ENCODE measurements at regions not wholly inside any gene's neighbourhood (a gene's known extent, or its start where the extent isn't known, plus 50 kb on each side); places are given as distances from the start of the nearest gene placed in this dataset.

DNA sequence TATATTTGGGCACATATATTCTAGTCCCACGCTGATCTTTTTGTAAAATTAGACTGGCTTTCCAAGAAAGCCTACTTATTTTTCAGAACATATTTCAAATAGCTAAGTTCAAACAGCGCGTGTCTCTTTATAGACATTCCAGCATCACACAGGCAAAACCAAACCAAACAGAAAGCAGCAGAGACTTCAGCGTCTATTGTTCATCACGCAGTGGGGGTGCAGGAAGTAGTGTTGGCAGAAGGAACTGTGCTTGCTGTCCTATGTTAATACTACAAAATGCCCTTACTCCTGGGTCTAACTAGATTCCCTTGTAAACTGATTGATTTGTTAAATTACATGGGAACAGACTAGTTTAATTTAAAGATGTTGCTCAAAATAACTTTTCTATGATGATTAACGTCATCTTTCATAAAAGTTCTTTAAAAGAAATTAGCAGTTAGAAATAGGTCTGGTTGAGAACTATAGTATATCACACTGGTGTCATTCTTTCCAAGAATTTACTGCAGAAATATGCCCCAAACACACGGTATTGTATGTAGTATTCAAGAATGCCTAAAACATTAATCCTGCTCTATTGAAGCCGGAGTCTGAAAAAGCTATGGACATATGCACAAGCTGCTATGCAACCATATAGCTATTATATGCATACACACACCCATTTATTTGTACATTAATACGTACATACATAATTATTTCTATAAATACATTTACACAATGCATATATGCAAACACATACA, 436.3 kb downstream of the CBLN2 start (continued):
- TF ChIP-seq, protein P1, sequence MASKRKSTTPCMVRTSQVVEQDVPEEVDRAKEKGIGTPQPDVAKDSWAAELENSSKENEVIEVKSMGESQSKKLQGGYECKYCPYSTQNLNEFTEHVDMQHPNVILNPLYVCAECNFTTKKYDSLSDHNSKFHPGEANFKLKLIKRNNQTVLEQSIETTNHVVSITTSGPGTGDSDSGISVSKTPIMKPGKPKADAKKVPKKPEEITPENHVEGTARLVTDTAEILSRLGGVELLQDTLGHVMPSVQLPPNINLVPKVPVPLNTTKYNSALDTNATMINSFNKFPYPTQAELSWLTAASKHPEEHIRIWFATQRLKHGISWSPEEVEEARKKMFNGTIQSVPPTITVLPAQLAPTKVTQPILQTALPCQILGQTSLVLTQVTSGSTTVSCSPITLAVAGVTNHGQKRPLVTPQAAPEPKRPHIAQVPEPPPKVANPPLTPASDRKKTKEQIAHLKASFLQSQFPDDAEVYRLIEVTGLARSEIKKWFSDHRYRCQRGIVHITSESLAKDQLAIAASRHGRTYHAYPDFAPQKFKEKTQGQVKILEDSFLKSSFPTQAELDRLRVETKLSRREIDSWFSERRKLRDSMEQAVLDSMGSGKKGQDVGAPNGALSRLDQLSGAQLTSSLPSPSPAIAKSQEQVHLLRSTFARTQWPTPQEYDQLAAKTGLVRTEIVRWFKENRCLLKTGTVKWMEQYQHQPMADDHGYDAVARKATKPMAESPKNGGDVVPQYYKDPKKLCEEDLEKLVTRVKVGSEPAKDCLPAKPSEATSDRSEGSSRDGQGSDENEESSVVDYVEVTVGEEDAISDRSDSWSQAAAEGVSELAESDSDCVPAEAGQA (IDR thresholded peaks at IDR 0.05; ENCODE audit: low read depth): no peak
- TF ChIP-seq, protein P1 (CRISPR knock-in tag; IDR thresholded peaks at IDR 0.05; ENCODE audit: borderline replicate concordance): no peak
- TF ChIP-seq, protein P2, sequence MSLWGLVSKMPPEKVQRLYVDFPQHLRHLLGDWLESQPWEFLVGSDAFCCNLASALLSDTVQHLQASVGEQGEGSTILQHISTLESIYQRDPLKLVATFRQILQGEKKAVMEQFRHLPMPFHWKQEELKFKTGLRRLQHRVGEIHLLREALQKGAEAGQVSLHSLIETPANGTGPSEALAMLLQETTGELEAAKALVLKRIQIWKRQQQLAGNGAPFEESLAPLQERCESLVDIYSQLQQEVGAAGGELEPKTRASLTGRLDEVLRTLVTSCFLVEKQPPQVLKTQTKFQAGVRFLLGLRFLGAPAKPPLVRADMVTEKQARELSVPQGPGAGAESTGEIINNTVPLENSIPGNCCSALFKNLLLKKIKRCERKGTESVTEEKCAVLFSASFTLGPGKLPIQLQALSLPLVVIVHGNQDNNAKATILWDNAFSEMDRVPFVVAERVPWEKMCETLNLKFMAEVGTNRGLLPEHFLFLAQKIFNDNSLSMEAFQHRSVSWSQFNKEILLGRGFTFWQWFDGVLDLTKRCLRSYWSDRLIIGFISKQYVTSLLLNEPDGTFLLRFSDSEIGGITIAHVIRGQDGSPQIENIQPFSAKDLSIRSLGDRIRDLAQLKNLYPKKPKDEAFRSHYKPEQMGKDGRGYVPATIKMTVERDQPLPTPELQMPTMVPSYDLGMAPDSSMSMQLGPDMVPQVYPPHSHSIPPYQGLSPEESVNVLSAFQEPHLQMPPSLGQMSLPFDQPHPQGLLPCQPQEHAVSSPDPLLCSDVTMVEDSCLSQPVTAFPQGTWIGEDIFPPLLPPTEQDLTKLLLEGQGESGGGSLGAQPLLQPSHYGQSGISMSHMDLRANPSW (CRISPR knock-in tag; IDR thresholded peaks at IDR 0.05; ENCODE audit: borderline replicate concordance): no peak
- no peak for TF ChIP-seq ZNF577 (CRISPR knock-in tag; IDR thresholded peaks at IDR 0.05; ENCODE audit: borderline replicate concordance, low read depth)
- no peak for TF ChIP-seq ZNF446 (CRISPR knock-in tag; IDR thresholded peaks at IDR 0.05)
- no peak for TF ChIP-seq ZFP90 (CRISPR knock-in tag; IDR thresholded peaks at IDR 0.05; ENCODE audit: borderline replicate concordance)
- no peak for TF ChIP-seq ZNF350 (CRISPR knock-in tag; IDR thresholded peaks at IDR 0.05; ENCODE audit: borderline replicate concordance, low read depth)
- TF ChIP-seq ZNF674 (CRISPR knock-in tag; IDR thresholded peaks at IDR 0.05; ENCODE audit: low read depth): no peak
- no peak for TF ChIP-seq ELF1 (CRISPR knock-in tag; IDR thresholded peaks at IDR 0.05)
- no peak for TF ChIP-seq PLRG1 (conservative IDR thresholded peaks at IDR 0.05)
- no peak for TF ChIP-seq RORA (CRISPR knock-in tag; IDR thresholded peaks at IDR 0.05)
- TF ChIP-seq, protein P3, sequence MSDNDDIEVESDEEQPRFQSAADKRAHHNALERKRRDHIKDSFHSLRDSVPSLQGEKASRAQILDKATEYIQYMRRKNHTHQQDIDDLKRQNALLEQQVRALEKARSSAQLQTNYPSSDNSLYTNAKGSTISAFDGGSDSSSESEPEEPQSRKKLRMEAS (IDR thresholded peaks at IDR 0.05): no peak

All from HepG2 (cell line).